Left ventricle myocardium inferior (tissue), 1 donor: ENCODE measurements at regions not wholly inside any gene's neighbourhood (a gene's known extent, or its start where the extent isn't known, plus 50 kb on each side); places are given as distances from the start of the nearest gene placed in this dataset.

ENCODE experiments used
- DNase-seq: peaks from one replicate; pipeline ENCODE4 v3.0.0-alpha.2; 2020
- H3K27ac ChIP-seq: fragments of 200-600 bp; replicated peaks from 2 replicates; pipeline ENCODE4 v1.8.0; 2021
- H3K27me3 ChIP-seq: fragments of 200-600 bp; 2 replicates; pipeline ENCODE4 v1.8.0; 2021; ENCODE audit warnings: low read depth
- H3K36me3 ChIP-seq: fragments of 200-600 bp; 2 replicates; pipeline ENCODE4 v1.8.0; 2021
- H3K4me1 ChIP-seq: fragments of 200-600 bp; 2 replicates; pipeline ENCODE4 v1.8.0; 2021
- H3K4me3 ChIP-seq: fragments of 200-600 bp; 2 replicates; pipeline ENCODE4 v1.8.0; 2021; ENCODE audit warnings: mild to moderate bottlenecking, moderate library complexity
- H3K9me3 ChIP-seq: fragments of 200-600 bp; replicated peaks from 2 replicates; pipeline ENCODE4 v1.8.0; 2021
- intact Hi-C: fragments of 100-400 bp; cut with micrococcal nuclease; formaldehyde crosslinking; loops from one replicate; pipeline ENCODE4 v1.11.0; 2022
- TF ChIP-seq, protein P1 (sequence below): fragments of 200-600 bp; IDR thresholded peaks from 2 replicates; pipeline ENCODE4 v1.8.0; 2021; ENCODE audit warnings: antibody characterized with exemption, mild to moderate bottlenecking, borderline replicate concordance
- donor health status: DM: no; HTN: yes; CAD: no; lungs with severe emphysema.

DNA sequence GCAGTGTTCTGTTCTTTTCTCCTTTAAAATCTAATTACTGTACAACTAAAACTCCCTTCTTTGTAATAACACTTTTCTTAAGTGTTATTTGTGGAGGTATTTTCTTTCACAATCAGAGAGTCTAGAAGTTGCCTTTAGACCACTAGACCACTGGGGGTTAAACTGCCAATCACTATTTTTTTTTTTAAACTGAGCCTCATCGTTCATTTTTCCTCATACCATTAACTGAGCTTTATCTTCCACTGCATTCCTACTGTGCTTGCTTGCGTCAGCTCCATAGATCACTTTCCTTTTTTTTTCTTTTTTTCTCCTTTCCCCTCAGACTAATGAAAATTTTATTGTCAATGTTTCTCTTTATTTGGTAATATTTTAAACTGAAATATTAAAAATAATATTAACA lies 310.6 kb downstream of the PDHA2 start:
- H3K27ac ChIP-seq = no peak overlapping the region
- TF ChIP-seq, protein P1, sequence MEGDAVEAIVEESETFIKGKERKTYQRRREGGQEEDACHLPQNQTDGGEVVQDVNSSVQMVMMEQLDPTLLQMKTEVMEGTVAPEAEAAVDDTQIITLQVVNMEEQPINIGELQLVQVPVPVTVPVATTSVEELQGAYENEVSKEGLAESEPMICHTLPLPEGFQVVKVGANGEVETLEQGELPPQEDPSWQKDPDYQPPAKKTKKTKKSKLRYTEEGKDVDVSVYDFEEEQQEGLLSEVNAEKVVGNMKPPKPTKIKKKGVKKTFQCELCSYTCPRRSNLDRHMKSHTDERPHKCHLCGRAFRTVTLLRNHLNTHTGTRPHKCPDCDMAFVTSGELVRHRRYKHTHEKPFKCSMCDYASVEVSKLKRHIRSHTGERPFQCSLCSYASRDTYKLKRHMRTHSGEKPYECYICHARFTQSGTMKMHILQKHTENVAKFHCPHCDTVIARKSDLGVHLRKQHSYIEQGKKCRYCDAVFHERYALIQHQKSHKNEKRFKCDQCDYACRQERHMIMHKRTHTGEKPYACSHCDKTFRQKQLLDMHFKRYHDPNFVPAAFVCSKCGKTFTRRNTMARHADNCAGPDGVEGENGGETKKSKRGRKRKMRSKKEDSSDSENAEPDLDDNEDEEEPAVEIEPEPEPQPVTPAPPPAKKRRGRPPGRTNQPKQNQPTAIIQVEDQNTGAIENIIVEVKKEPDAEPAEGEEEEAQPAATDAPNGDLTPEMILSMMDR = no peak
- H3K27me3 ChIP-seq = no peaks in the 10 kb centered on the region
- no peak overlapping the region for H3K4me3 ChIP-seq
- no peaks in the 10 kb centered on the region for H3K36me3 ChIP-seq
- H3K9me3 ChIP-seq = no peaks in the 10 kb centered on the region
- intact Hi-C loops = no loop called here
- DNase-seq = no peak
- no peaks in the 10 kb centered on the region for H3K4me1 ChIP-seq

DNA sequence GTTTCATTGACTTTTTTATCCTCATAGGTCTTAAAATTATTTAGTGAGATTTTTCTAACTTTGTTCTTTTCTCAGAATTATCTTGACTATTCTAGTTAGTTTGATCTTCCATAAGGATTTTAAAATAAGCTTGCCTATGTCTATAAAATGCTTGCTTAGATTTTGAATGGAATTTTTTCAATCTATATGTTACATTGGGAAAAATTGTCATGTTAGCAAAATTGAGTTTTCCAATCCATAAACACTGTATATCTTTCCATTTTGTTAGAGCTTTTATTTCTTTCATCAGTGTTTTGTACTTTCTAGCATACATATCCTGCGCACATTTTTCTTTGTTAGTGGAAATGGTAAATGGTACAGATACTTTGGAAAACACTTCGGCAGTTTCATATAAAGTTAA lies 312.9 kb downstream of the PDHA2 start:
- intact Hi-C loops = no loop called here
- TF ChIP-seq, protein P1 = no peak
- no peak overlapping the region for H3K4me3 ChIP-seq
- no peaks in the 10 kb centered on the region for H3K36me3 ChIP-seq
- DNase-seq = no peak
- no peaks in the 10 kb centered on the region for H3K4me1 ChIP-seq
- no peaks in the 10 kb centered on the region for H3K27me3 ChIP-seq
- H3K9me3 ChIP-seq = no peaks in the 10 kb centered on the region
- H3K27ac ChIP-seq = no peak overlapping the region

DNA sequence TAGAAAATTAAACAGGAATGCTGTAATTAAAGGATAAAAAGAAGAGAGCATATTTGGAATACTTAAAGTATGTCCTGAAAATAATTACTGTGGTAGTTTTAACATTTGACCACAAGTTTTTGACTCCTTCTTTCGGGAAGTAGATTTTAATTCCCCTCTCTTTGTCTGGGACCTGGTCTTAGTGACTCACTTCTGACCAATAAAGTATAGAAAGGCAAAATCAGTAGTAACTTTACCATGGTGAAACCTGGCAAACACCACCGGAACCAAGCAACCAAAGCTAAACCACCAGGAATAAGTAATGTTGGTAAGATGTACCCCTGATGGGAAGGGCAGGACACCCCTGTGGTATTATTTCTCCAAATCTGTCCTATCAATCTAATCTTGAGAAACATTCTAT lies 314.8 kb downstream of the PDHA2 start:
- no peaks in the 10 kb centered on the region for H3K4me1 ChIP-seq

DNA sequence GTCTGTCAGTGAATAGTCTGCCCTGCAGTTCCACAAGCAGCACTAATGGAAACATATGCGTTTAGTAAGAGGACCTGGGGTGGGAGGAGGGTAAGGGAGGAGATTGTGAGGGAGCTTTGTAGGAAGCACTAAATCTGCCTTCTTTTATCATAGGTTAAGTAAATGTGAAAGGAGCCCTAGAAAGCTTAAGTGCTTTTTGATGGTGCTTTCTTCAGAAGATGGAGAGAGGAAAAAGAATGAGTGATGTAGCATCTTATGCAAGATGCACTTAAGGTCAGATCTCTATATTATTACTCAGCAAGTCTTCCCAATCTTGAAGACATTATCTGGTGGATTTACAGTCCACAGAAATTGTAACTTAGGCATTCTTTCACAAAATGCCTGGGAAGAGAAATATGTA lies 322.7 kb downstream of the PDHA2 start:
- intact Hi-C loops = no loop called here
- Histone ChIP-seq H3K36me3 (no peaks in the 10 kb centered on the region), H3K4me1 (no peaks in the 10 kb centered on the region), H3K27me3 (no peaks in the 10 kb centered on the region), H3K4me3 (no peak overlapping the region), H3K9me3 (no peaks in the 10 kb centered on the region), H3K27ac (no peak overlapping the region)
- no peak for DNase-seq
- TF ChIP-seq, protein P1 = no peak

More for the DNA sequence above, 314.8 kb downstream of the PDHA2 start:
- no peaks in the 10 kb centered on the region for H3K27me3 ChIP-seq
- H3K36me3 ChIP-seq = no peaks in the 10 kb centered on the region
- H3K27ac ChIP-seq = no peak overlapping the region
- intact Hi-C loops = no loop called here
- DNase-seq = no peak
- no peak overlapping the region for H3K4me3 ChIP-seq
- TF ChIP-seq, protein P1 = no peak
- H3K9me3 ChIP-seq = no peaks in the 10 kb centered on the region

DNA sequence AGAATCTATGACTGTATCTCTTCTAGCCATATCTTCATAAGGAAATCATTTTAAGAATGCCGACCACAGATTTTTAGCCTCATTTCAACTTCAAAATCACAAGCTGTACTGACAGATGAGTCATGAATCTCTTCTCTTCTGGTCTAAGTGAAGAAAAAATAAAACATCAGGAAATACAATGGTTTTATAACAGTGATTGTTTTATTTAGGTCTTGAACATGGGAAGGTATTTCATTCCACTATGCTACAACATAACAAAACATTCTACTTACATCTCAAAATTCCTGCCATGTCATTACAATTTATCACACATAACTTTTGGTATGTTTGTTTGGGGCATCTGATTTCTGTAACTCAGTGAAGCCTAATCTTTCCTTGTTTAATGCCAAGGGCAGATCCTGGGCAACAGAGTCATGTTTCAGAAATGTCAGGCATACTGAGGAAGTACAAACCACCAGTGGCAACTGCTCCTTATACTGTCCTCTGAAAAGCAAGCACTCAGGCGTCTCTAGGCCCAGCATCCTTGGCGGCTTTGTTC lies 325.0 kb downstream of the PDHA2 start:
- DNase-seq = no peak
- Histone ChIP-seq H3K4me1 (no peaks in the 10 kb centered on the region), H3K27me3 (no peaks in the 10 kb centered on the region), H3K9me3 (peaks cover 9% of the 10 kb centered on the region), H3K4me3 (no peak overlapping the region), H3K27ac (no peak overlapping the region), H3K36me3 (no peaks in the 10 kb centered on the region)
- intact Hi-C loops = no loop called here
- TF ChIP-seq, protein P1 = no peak
